ENCODE measurements at regions not wholly inside any gene's neighbourhood (a gene's known extent, or its start where the extent isn't known, plus 50 kb on each side); places are given as distances from the start of the nearest gene placed in this dataset.

DNA sequence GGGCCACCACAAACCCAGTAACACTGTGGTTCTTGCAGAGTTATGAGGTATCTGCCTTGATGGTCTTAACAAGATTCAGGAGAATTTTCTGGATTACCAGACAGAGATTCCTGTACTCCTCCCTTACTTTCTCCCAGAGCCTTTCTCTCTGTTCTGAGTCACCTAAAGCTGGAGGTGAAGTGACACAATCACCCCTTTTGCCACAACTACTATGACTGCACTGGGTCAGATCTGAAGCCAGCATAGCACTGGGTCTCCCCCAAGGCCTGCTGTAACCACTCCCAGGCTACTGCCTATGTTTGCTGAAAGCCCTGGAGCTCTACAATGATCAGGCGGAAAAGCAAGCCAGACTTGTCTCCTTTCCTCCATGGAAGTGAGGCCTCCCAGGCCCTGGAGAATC is 156.7 kb upstream of the NEGR1 start:
- H3K4me1 ChIP-seq (ENCODE audit: insufficient read depth), result no peaks in the 10 kb centered on the region
- intact Hi-C loops (cut with DNase I), result no loop called here
- no peaks in the 10 kb centered on the region for H3K36me3 ChIP-seq
- TF ChIP-seq EP300 (IDR thresholded peaks at IDR 0.05) (no peak), POLR2A (IDR thresholded peaks at IDR 0.05) (no peak)
- TF ChIP-seq, protein P1, sequence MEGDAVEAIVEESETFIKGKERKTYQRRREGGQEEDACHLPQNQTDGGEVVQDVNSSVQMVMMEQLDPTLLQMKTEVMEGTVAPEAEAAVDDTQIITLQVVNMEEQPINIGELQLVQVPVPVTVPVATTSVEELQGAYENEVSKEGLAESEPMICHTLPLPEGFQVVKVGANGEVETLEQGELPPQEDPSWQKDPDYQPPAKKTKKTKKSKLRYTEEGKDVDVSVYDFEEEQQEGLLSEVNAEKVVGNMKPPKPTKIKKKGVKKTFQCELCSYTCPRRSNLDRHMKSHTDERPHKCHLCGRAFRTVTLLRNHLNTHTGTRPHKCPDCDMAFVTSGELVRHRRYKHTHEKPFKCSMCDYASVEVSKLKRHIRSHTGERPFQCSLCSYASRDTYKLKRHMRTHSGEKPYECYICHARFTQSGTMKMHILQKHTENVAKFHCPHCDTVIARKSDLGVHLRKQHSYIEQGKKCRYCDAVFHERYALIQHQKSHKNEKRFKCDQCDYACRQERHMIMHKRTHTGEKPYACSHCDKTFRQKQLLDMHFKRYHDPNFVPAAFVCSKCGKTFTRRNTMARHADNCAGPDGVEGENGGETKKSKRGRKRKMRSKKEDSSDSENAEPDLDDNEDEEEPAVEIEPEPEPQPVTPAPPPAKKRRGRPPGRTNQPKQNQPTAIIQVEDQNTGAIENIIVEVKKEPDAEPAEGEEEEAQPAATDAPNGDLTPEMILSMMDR (IDR thresholded peaks at IDR 0.05), result no peak
- DNase-seq, result no peak
- 92 to 94% (median 93%) methylated on average over 1 of the region's 1 CpG for WGBS, 3 donors
- no peaks in the 10 kb centered on the region for H3K9me3 ChIP-seq
- H3K27ac ChIP-seq, result no peak overlapping the region
- H3K4me3 ChIP-seq, result no peak overlapping the region
- H3K27me3 ChIP-seq, result no peaks in the 10 kb centered on the region

DNA sequence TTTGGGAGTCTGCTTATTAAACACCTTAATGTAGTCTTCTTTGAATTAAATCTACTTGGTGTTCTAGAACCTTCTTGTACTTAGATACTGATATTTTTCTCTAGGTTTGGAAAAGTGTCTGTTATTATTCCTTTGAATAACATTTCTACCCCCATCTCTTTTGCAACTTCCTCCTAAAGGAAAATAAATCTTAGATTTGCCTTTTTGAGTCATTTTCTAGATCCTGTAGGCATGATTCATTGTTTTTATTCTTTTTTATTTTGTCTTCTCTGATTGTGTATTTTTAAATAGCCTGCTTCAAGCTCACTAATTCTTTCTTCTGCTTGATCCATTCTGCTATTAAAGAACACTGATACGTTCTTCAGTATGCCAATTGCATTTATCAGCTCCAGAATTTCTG is 155.9 kb upstream of the NEGR1 start:
- TF ChIP-seq EP300 (IDR thresholded peaks at IDR 0.05) (no peak), POLR2A (IDR thresholded peaks at IDR 0.05) (no peak)
- TF ChIP-seq, protein P1 (IDR thresholded peaks at IDR 0.05), result no peak
- WGBS, 3 donors, result 43 to 58% (median 47%) methylated on average over 1 of the region's 1 CpG
- intact Hi-C loops (cut with DNase I), result no loop called here

DNA sequence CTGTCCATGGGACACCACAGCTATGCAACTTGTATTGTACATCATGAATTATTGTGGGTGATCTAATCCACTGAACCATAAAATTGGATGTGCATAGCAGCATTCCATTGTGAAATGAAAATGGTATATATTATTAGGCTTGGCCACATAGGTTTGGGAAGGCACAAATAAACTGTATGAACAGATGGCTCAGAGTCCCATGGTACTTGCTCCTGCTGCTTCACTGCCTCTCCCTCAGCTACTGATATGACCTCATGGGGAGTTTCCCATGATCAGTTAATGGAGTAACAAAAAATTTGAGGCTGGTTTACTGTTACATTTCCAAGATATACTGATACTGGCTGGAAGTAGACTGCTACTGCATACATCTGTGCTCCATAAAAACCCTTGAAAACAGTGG is 152.7 kb upstream of the NEGR1 start:
- DNase-seq, result no peak
- intact Hi-C loops (cut with DNase I), result no loop called here
- H3K36me3 ChIP-seq, result no peaks in the 10 kb centered on the region
- H3K4me1 ChIP-seq (ENCODE audit: insufficient read depth), result no peaks in the 10 kb centered on the region
- no peak overlapping the region for H3K4me3 ChIP-seq
- H3K9me3 ChIP-seq, result no peaks in the 10 kb centered on the region
- no peak overlapping the region for H3K27ac ChIP-seq
- no peaks in the 10 kb centered on the region for H3K27me3 ChIP-seq
- TF ChIP-seq, protein P1 (IDR thresholded peaks at IDR 0.05), result no peak
- no peak for TF ChIP-seq POLR2A (IDR thresholded peaks at IDR 0.05)
- TF ChIP-seq EP300 (IDR thresholded peaks at IDR 0.05), result no peak

More for the DNA sequence above, 155.9 kb upstream of the NEGR1 start:
- Histone ChIP-seq H3K4me3 (no peak overlapping the region), H3K27ac (no peak overlapping the region), H3K4me1 (ENCODE audit: insufficient read depth) (no peaks in the 10 kb centered on the region), H3K36me3 (no peaks in the 10 kb centered on the region), H3K9me3 (no peaks in the 10 kb centered on the region), H3K27me3 (no peaks in the 10 kb centered on the region)
- no peak for DNase-seq

DNA sequence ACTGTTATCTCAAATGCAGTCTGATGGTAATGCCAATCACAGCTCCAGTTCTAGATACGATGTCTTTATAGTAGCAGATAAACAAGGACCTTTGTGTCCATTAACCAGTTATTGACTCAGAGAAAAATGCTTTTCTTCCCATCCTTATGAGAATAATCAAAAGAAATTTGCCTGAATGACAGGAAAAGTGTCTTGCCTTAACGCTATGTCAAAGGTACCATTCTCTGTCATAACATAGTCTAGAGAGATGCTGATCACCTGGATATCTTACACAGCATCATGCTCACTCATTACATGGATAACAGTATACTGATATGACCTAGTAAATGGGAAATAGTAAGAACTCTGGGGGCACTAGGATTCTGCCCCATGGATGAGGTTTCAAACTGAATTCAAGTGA is 151.7 kb upstream of the NEGR1 start:
- no peaks in the 10 kb centered on the region for H3K36me3 ChIP-seq

More for the DNA sequence above, 151.7 kb upstream of the NEGR1 start:
- Histone ChIP-seq H3K27me3 (no peaks in the 10 kb centered on the region), H3K4me1 (ENCODE audit: insufficient read depth) (no peaks in the 10 kb centered on the region), H3K9me3 (no peaks in the 10 kb centered on the region), H3K4me3 (no peak overlapping the region), H3K27ac (no peak overlapping the region)
- 78 to 84% (median 83%) methylated on average over 2 of the region's 2 CpGs for WGBS, 3 donors
- no peak for DNase-seq
- intact Hi-C loops (cut with DNase I), result no loop called here
- TF ChIP-seq EP300 (IDR thresholded peaks at IDR 0.05), result no peak
- no peak for TF ChIP-seq POLR2A (IDR thresholded peaks at IDR 0.05)
- TF ChIP-seq, protein P1 (IDR thresholded peaks at IDR 0.05), result no peak

Measured in ovary (tissue), 7 donors.